HepG2 (cell line): ENCODE measurements at regions not wholly inside any gene's neighbourhood (a gene's known extent, or its start where the extent isn't known, plus 50 kb on each side); places are given as distances from the start of the nearest gene placed in this dataset.

Experiments
- ATAC-seq: fragments of 200-7000 bp; cut with Tn5 transposase; 3 replicates; pipeline ENCODE4 v1.9.1; 2020; ENCODE audit warnings: mild to moderate bottlenecking, moderate library complexity
- BruUV-seq: library from RNA; stranded (reverse); fragments of 400-500 nt; replicated peaks from 2 replicates; lab custom pipeline; 2021; lab: Mats Ljungman, UMichigan
- CTCF ChIA-PET: fragments of 300-600 bp; formaldehyde crosslinking; extraction: SDS; loops from one replicate; lab custom pipeline; 2021; ENCODE audit warnings: low total read pairs, inconsistent platforms, low intra/inter-chr PET ratio; lab: Yijun Ruan, JAX
- POLR2A ChIA-PET: fragments of 350-600 bp; sonication (Branson Sonifier 250); formaldehyde crosslinking; loops from one replicate; lab custom pipeline; 2020; ENCODE audit warnings: antibody characterized with exemption, inconsistent platforms; lab: Yijun Ruan, JAX
- DNase-seq: peaks from one replicate; pipeline ENCODE4 v3.0.0-alpha.2; 2015; ENCODE audit warnings: low spot score
- FAIRE-seq: peaks from 3 replicates; lab custom pipeline; 2011; peaks lifted over from hg19 to GRCh38; lab: Jason Lieb, UNC
- H2AFZ ChIP-seq: one replicate; pipeline ENCODE4 v1.6.1; 2011; ENCODE audit warnings: low read length, inconsistent platforms
- H3K27ac ChIP-seq: fragments of 300-600 bp; 3 replicates; pipeline ENCODE4 v1.8.0; 2011; ENCODE audit warnings: mixed run types, mild to moderate bottlenecking, mixed read lengths, low read length, inconsistent platforms; ENCODE audit not compliant: insufficient read depth; ENCODE audit errors: extremely low read length
- H3K27me3 ChIP-seq, 2 experiments: fragments of 200-600 bp in 1 of 2; 2 replicates in 1 of 2; 3 replicates in 1 of 2; pipeline versions ENCODE4 v1.6.0 to v1.8.0; 2011; ENCODE audit warnings: low read length in 2 of 2, mild to moderate bottlenecking in 2 of 2, moderate library complexity in 2 of 2, inconsistent platforms in 1 of 2; ENCODE audit not compliant: insufficient read depth in 2 of 2, control insufficient read depth in 1 of 2
- H3K36me3 ChIP-seq, 2 experiments: fragments of 200-600 bp in 1 of 2; replicated peaks in 1 of 2; 2 replicates in 1 of 2; 3 replicates in 1 of 2; pipeline versions ENCODE4 v1.5.1 to v1.8.0; 2011; ENCODE audit warnings: low read length in 2 of 2, inconsistent platforms in 1 of 2; ENCODE audit not compliant: insufficient read depth in 2 of 2, control insufficient read depth in 1 of 2
- H3K4me1 ChIP-seq: 2 replicates; pipeline ENCODE4 v1.5.1; 2012; ENCODE audit warnings: low read length, inconsistent platforms; ENCODE audit not compliant: insufficient read depth
- H3K4me2 ChIP-seq: 2 replicates; pipeline ENCODE4 v1.6.0; 2011; ENCODE audit warnings: low read depth, low read length, inconsistent platforms
- H3K4me3 ChIP-seq, 3 experiments: fragments of 200-600 bp in 1 of 3; sonication (generic), shearing (Covaris generic) in 1 of 3; replicated peaks in 1 of 3; 2 replicates each; pipeline ENCODE4 v1.5.1; 2011 to 2016; ENCODE audit warnings: low read length in 3 of 3, inconsistent platforms in 2 of 3, low read depth in 2 of 3, mild to moderate bottlenecking in 2 of 3, control low read depth in 1 of 3, mixed read lengths in 1 of 3; ENCODE audit not compliant: insufficient read depth in 1 of 3
- H3K79me2 ChIP-seq: one replicate; pipeline ENCODE4 v1.6.1; 2011; ENCODE audit warnings: low read length, inconsistent platforms; ENCODE audit not compliant: insufficient read depth
- H3K9ac ChIP-seq: 2 replicates; pipeline ENCODE4 v1.6.0; 2011; ENCODE audit warnings: mild to moderate bottlenecking, low read depth, low read length, inconsistent platforms; ENCODE audit not compliant: insufficient read depth
- H3K9me3 ChIP-seq: 2 replicates; pipeline ENCODE4 v1.5.1; 2012; ENCODE audit warnings: mild to moderate bottlenecking, low read length
- H4K20me1 ChIP-seq: 2 replicates; pipeline ENCODE4 v1.6.0; 2011; ENCODE audit warnings: inconsistent platforms, mild to moderate bottlenecking, low read length, moderate library complexity; ENCODE audit not compliant: insufficient read depth
- EZH2 ChIP-seq: conservative IDR thresholded peaks from 2 replicates; pipeline ENCODE4 v1.6.1; 2012; ENCODE audit warnings: mild to moderate bottlenecking, low read depth, low read length, moderate library complexity
- FOXC1 ChIP-seq: sonication (generic); formaldehyde crosslinking; IDR thresholded peaks from 2 replicates; pipeline ENCODE4 v1.8.0; 2022; ENCODE audit warnings: mild to moderate bottlenecking, missing genetic modification reagents, borderline replicate concordance
- KLF12 ChIP-seq: sonication (generic); formaldehyde crosslinking; IDR thresholded peaks from 2 replicates; pipeline ENCODE4 v1.4.0; 2020; ENCODE audit warnings: missing genetic modification reagents, borderline replicate concordance
- MLLT10 ChIP-seq: sonication (generic); formaldehyde crosslinking; IDR thresholded peaks from 2 replicates; pipeline ENCODE4 v1.4.0; 2020; ENCODE audit warnings: missing genetic modification reagents
- REL ChIP-seq: sonication (generic); formaldehyde crosslinking; conservative IDR thresholded peaks from 2 replicates; pipeline ENCODE4 v1.8.0; 2022; ENCODE audit warnings: mild to moderate bottlenecking, missing genetic modification reagents, moderate library complexity
- SMAD3 ChIP-seq: sonication (generic); formaldehyde crosslinking; IDR thresholded peaks from 2 replicates; pipeline ENCODE4 v1.4.0; 2020; ENCODE audit warnings: missing genetic modification reagents
- SNAPC2 ChIP-seq: sonication (generic); formaldehyde crosslinking; IDR thresholded peaks from 2 replicates; pipeline ENCODE4 v1.8.1; 2022; ENCODE audit warnings: mild to moderate bottlenecking, missing genetic modification reagents
- TRIM24 ChIP-seq: sonication (generic); formaldehyde crosslinking; IDR thresholded peaks from 2 replicates; pipeline ENCODE4 v1.8.0; 2022; ENCODE audit warnings: mild to moderate bottlenecking, missing genetic modification reagents
- ZNF460 ChIP-seq: sonication (generic); formaldehyde crosslinking; IDR thresholded peaks from 2 replicates; pipeline ENCODE4 v1.5.1; 2020; ENCODE audit warnings: missing genetic modification reagents, mild to moderate bottlenecking, borderline replicate concordance
- ZSCAN21 ChIP-seq: sonication (generic); formaldehyde crosslinking; IDR thresholded peaks from 2 replicates; pipeline ENCODE4 v1.8.0; 2022; ENCODE audit warnings: mild to moderate bottlenecking, missing genetic modification reagents, moderate library complexity, borderline replicate concordance
- WGBS: methylation state at CpG from one replicate; pipeline ENCODE4 v1.1.6; 2017; ENCODE audit warnings: low lambda C conversion rate; 5-methylcytosine and 5-hydroxymethylcytosine counted together
- in situ Hi-C: cut with HindIII; loops from 2 replicates; pipeline ENCODE4 v1.10.0; 2017; ENCODE audit warnings: low pct_unique_long_range_greater_than_20kb; ENCODE audit not compliant: extremely low pct_ligation_motif_present
- intact Hi-C: fragments of 100-400 bp; cut with micrococcal nuclease; formaldehyde crosslinking; loops from one replicate; pipeline ENCODE4 v1.10.0; 2022; ENCODE audit not compliant: unreplicated experiment
- TF ChIP-seq, protein P1 (sequence below), 2 experiments: fragments of 450-650 bp in 1 of 2; sonication (generic) in 1 of 2; formaldehyde crosslinking; IDR thresholded peaks; 2 replicates each; pipeline versions ENCODE4 v1.5.0 to v1.8.0; 2020 to 2022; ENCODE audit warnings: mild to moderate bottlenecking in 1 of 2, missing genetic modification reagents in 1 of 2

DNA sequence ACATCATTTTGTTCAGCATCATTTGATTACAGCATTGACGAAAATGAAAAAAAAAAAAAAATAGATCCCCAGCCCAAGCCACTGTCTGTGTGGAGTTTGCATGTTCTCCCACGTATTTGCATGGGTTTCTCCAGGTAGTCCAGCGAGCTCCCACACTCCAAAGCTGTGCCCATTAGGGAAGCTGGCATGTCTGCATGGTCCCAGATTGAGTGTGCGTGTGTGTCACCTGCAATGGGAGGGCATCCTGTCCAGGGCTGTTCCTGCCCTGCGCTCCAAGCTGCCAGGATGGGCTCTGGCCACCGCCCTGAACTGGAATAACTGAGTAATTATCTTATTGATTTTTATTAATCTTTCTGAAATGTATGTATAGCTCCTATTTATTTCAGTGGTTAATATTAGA, 88.6 kb downstream of the KLF12 start (continued):
- TF ChIP-seq TRIM24 (CRISPR knock-in tag) (no peak), SMAD3 (no peak), KLF12 (CRISPR knock-in tag) (no peak)

DNA sequence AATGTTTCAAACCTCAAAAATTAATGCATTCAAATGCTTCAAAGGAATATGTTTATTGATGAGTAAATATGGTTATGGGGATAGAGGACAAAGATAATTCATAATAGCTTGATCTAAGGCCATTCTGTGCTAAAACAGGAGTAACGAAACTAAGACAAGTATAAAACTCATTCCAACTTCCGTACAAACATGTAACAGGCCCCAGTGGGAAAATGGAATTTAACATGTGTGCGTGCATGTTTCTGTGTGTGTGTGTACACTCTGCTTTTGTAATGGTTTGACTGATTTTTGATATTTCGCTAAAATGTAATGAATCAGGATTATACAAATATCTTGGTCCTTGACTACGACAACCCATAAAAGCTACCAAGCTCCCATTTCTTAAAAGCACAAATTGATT, 91.0 kb downstream of the KLF12 start:
- Histone ChIP-seq H3K4me3 (no peak overlapping the region), H4K20me1 (no peaks in the 10 kb centered on the region), H3K4me2 (no peak overlapping the region), H3K27ac (no peak overlapping the region), H3K9ac (no peak overlapping the region), H3K4me1 (no peaks in the 10 kb centered on the region), H3K9me3 (no peaks in the 10 kb centered on the region), H3K79me2 (no peaks in the 10 kb centered on the region), H3K36me3 (no peaks in the 10 kb centered on the region), H3K27me3 (no peaks in the 10 kb centered on the region), H2AFZ (no peak overlapping the region)
- DNase-seq, result no peak
- ATAC-seq, result no peak
- FAIRE-seq, result no peak
- intact Hi-C loops (no loop called here), in situ Hi-C loops (no loop called here)
- BruUV-seq, result no TSS peak
- CTCF ChIA-PET, result no interaction called here
- TF ChIP-seq ZNF460 (no peak), MLLT10 (no peak), FOXC1 (no peak), EZH2 (no peak), REL (CRISPR knock-in tag) (no peak), ZSCAN21 (no peak), SNAPC2 (no peak)
- TF ChIP-seq, protein P1, sequence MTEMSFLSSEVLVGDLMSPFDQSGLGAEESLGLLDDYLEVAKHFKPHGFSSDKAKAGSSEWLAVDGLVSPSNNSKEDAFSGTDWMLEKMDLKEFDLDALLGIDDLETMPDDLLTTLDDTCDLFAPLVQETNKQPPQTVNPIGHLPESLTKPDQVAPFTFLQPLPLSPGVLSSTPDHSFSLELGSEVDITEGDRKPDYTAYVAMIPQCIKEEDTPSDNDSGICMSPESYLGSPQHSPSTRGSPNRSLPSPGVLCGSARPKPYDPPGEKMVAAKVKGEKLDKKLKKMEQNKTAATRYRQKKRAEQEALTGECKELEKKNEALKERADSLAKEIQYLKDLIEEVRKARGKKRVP (CRISPR knock-in tag; IDR thresholded peaks at IDR 0.05), result no peak
- POLR2A ChIA-PET, result no interaction called here
- WGBS, result 63% methylated on average over 5 of the region's 5 CpGs
